Embryonic facial prominence (tissue), 1 donor: ENCODE measurements at regions not wholly inside any gene's neighbourhood (a gene's known extent, or its start where the extent isn't known, plus 50 kb on each side); places are given as distances from the start of the nearest gene placed in this dataset.
"Not testable (repeated sequence)": the region's sequence is repeated elsewhere in the genome, so short reads cannot be mapped to it uniquely, and the experiment has no call there.

Experiments
- DNase-seq: peaks from one replicate; pipeline ENCODE4 v3.0.0-alpha.2; 2016; ENCODE audit errors: extremely low spot score

GRCh38 chr4:24368801-24369200 lies 215.6 kb downstream of the DHX15 start:
- no peak for DNase-seq

GRCh38 chr4:24364852-24365251 lies 219.5 kb downstream of the DHX15 start:
- DNase-seq = no peak

GRCh38 chr4:24364249-24364648 lies 220.1 kb downstream of the DHX15 start:
- no peak for DNase-seq

GRCh38 chr4:24363751-24364150 lies 220.6 kb downstream of the DHX15 start:
- DNase-seq = no peak

- DNase-seq = no peak
Observed at GRCh38 chr4:24352112-24352511, 232.2 kb downstream of the DHX15 start.

- DNase-seq = not testable (repeated sequence)
Observed at GRCh38 chr4:24349168-24349996, 235.0 kb downstream of the DHX15 start.

- DNase-seq = no peak
Observed at GRCh38 chr4:24339260-24339659, 245.1 kb downstream of the DHX15 start.

- no peak for DNase-seq
Observed at GRCh38 chr4:24337451-24338190, 246.7 kb downstream of the DHX15 start.

- DNase-seq = no peak
Observed at GRCh38 chr4:24335616-24336015, 248.7 kb downstream of the DHX15 start.

GRCh38 chr4:24334906-24335305 lies 249.4 kb downstream of the DHX15 start:
- DNase-seq = no peak

- DNase-seq = no peak
Observed at GRCh38 chr4:24330573-24330972, 253.8 kb downstream of the DHX15 start.

- DNase-seq = no peak
Observed at GRCh38 chr4:24330172-24330571, 254.2 kb downstream of the DHX15 start.

GRCh38 chr4:24328711-24329110 lies 255.6 kb downstream of the DHX15 start:
- no peak for DNase-seq

GRCh38 chr4:24328310-24328709 lies 256.0 kb downstream of the DHX15 start:
- no peak for DNase-seq

- DNase-seq = no peak
Observed at GRCh38 chr4:24322995-24323394, 261.4 kb downstream of the DHX15 start.

- DNase-seq = no peak
Observed at GRCh38 chr4:24322511-24322910, 261.8 kb downstream of the DHX15 start.

GRCh38 chr4:24321616-24322015 lies 262.7 kb downstream of the DHX15 start:
- DNase-seq = no peak

GRCh38 chr4:24321131-24321530 lies 263.2 kb downstream of the DHX15 start:
- DNase-seq = no peak

GRCh38 chr4:24319387-24319786 lies 265.0 kb downstream of the DHX15 start:
- DNase-seq = no peak

- no peak for DNase-seq
Observed at GRCh38 chr4:24315056-24315455, 269.3 kb downstream of the DHX15 start.

- DNase-seq = no peak
Observed at GRCh38 chr4:24312261-24312913, 272.0 kb downstream of the DHX15 start.

GRCh38 chr4:24303926-24304325 lies 280.4 kb downstream of the DHX15 start:
- DNase-seq = no peak

- no peak for DNase-seq
Observed at GRCh38 chr4:24298911-24299310, 285.4 kb downstream of the DHX15 start.
